ENCODE measurements at regions not wholly inside any gene's neighbourhood (a gene's known extent, or its start where the extent isn't known, plus 50 kb on each side); places are given as distances from the start of the nearest gene placed in this dataset.

- no peak overlapping the region for H3K27ac ChIP-seq (ENCODE audit: low read depth, low read length)
- H3K4me1 ChIP-seq (ENCODE audit: control insufficient read depth in 1 of 2, insufficient read depth in 2 of 2, low read length in 2 of 2) = no peaks in the 10 kb centered on the region
- H3K9ac ChIP-seq (ENCODE audit: low read depth in 1 of 2, low read length in 2 of 2) = no peak overlapping the region
- H3K27me3 ChIP-seq (ENCODE audit: control insufficient read depth in 1 of 2, insufficient read depth in 2 of 2, low read length in 2 of 2) = peaks cover 5 to 20% of the 10 kb centered on the region in 2 donors
- H3K4me3 ChIP-seq (ENCODE audit: low read depth in 1 of 2, low read length in 2 of 2) = no peak overlapping the region
- no peaks in the 10 kb centered on the region for H3K9me3 ChIP-seq (ENCODE audit: control insufficient read depth in 1 of 2, low read length in 2 of 2)
- no peaks in the 10 kb centered on the region for H3K36me3 ChIP-seq (ENCODE audit: control insufficient read depth in 1 of 2, insufficient read depth in 2 of 2, low read length in 2 of 2)
Observed at GRCh38 chr10:133035952-133036351, 51.8 kb upstream of the ADGRA1 start.

GRCh38 chr10:133034762-133035161 is 53.0 kb upstream of the ADGRA1 start:
- H3K9ac ChIP-seq (ENCODE audit: low read depth in 1 of 2, low read length in 2 of 2) = no peak overlapping the region
- peaks cover 5 to 14% of the 10 kb centered on the region in 2 donors for H3K27me3 ChIP-seq (ENCODE audit: control insufficient read depth in 1 of 2, insufficient read depth in 2 of 2, low read length in 2 of 2)
- H3K36me3 ChIP-seq (ENCODE audit: control insufficient read depth in 1 of 2, insufficient read depth in 2 of 2, low read length in 2 of 2) = no peaks in the 10 kb centered on the region
- no peak overlapping the region for H3K27ac ChIP-seq (ENCODE audit: low read depth, low read length)
- H3K4me3 ChIP-seq (ENCODE audit: low read depth in 1 of 2, low read length in 2 of 2) = no peak overlapping the region
- H3K9me3 ChIP-seq (ENCODE audit: control insufficient read depth in 1 of 2, low read length in 2 of 2) = no peaks in the 10 kb centered on the region
- no peaks in the 10 kb centered on the region for H3K4me1 ChIP-seq (ENCODE audit: control insufficient read depth in 1 of 2, insufficient read depth in 2 of 2, low read length in 2 of 2)

GRCh38 chr10:133034092-133034491 is 53.6 kb upstream of the ADGRA1 start:
- Histone ChIP-seq H3K4me1 (ENCODE audit: control insufficient read depth in 1 of 2, insufficient read depth in 2 of 2, low read length in 2 of 2) (no peaks in the 10 kb centered on the region), H3K36me3 (ENCODE audit: control insufficient read depth in 1 of 2, insufficient read depth in 2 of 2, low read length in 2 of 2) (no peaks in the 10 kb centered on the region), H3K9ac (ENCODE audit: low read depth in 1 of 2, low read length in 2 of 2) (no peak overlapping the region), H3K27ac (ENCODE audit: low read depth, low read length) (no peak overlapping the region), H3K9me3 (ENCODE audit: control insufficient read depth in 1 of 2, low read length in 2 of 2) (no peaks in the 10 kb centered on the region), H3K27me3 (ENCODE audit: control insufficient read depth in 1 of 2, insufficient read depth in 2 of 2, low read length in 2 of 2) (peaks cover 5 to 8% of the 10 kb centered on the region in 2 donors), H3K4me3 (ENCODE audit: low read depth in 1 of 2, low read length in 2 of 2) (no peak overlapping the region)

- Histone ChIP-seq H3K36me3 (ENCODE audit: control insufficient read depth in 1 of 2, insufficient read depth in 2 of 2, low read length in 2 of 2) (no peaks in the 10 kb centered on the region), H3K4me3 (ENCODE audit: low read depth in 1 of 2, low read length in 2 of 2) (no peak overlapping the region), H3K9ac (ENCODE audit: low read depth in 1 of 2, low read length in 2 of 2) (no peak overlapping the region), H3K27ac (ENCODE audit: low read depth, low read length) (no peak overlapping the region), H3K27me3 (ENCODE audit: control insufficient read depth in 1 of 2, insufficient read depth in 2 of 2, low read length in 2 of 2) (peaks cover 5 to 6% of the 10 kb centered on the region in 2 donors), H3K4me1 (ENCODE audit: control insufficient read depth in 1 of 2, insufficient read depth in 2 of 2, low read length in 2 of 2) (no peaks in the 10 kb centered on the region), H3K9me3 (ENCODE audit: control insufficient read depth in 1 of 2, low read length in 2 of 2) (no peaks in the 10 kb centered on the region)
Observed at GRCh38 chr10:133033742-133034048, 54.0 kb upstream of the ADGRA1 start.

GRCh38 chr10:133032976-133033741 is 54.6 kb upstream of the ADGRA1 start:
- Histone ChIP-seq H3K9me3 (ENCODE audit: control insufficient read depth in 1 of 2, low read length in 2 of 2) (no peaks in the 10 kb centered on the region), H3K27me3 (ENCODE audit: control insufficient read depth in 1 of 2, insufficient read depth in 2 of 2, low read length in 2 of 2) (peaks cover 3 to 5% of the 10 kb centered on the region in 2 donors), H3K27ac (ENCODE audit: low read depth, low read length) (no peak overlapping the region), H3K4me1 (ENCODE audit: control insufficient read depth in 1 of 2, insufficient read depth in 2 of 2, low read length in 2 of 2) (no peaks in the 10 kb centered on the region), H3K36me3 (ENCODE audit: control insufficient read depth in 1 of 2, insufficient read depth in 2 of 2, low read length in 2 of 2) (no peaks in the 10 kb centered on the region), H3K9ac (ENCODE audit: low read depth in 1 of 2, low read length in 2 of 2) (no peak overlapping the region), H3K4me3 (ENCODE audit: low read depth in 1 of 2, low read length in 2 of 2) (no peak overlapping the region)

- H3K4me1 ChIP-seq (ENCODE audit: control insufficient read depth in 1 of 2, insufficient read depth in 2 of 2, low read length in 2 of 2) = no peaks in the 10 kb centered on the region
Observed at GRCh38 chr10:133032231-133032630, 55.5 kb upstream of the ADGRA1 start.

GRCh38 chr10:133031541-133032125 is 56.1 kb upstream of the ADGRA1 start:
- H3K27me3 ChIP-seq (ENCODE audit: control insufficient read depth in 1 of 2, insufficient read depth in 2 of 2, low read length in 2 of 2) = peaks cover 0 to 5% of the 10 kb centered on the region in 2 donors
- no peaks in the 10 kb centered on the region for H3K4me1 ChIP-seq (ENCODE audit: control insufficient read depth in 1 of 2, insufficient read depth in 2 of 2, low read length in 2 of 2)
- H3K36me3 ChIP-seq (ENCODE audit: control insufficient read depth in 1 of 2, insufficient read depth in 2 of 2, low read length in 2 of 2) = no peaks in the 10 kb centered on the region
- no peak overlapping the region for H3K4me3 ChIP-seq (ENCODE audit: low read depth in 1 of 2, low read length in 2 of 2)
- no peak overlapping the region for H3K9ac ChIP-seq (ENCODE audit: low read depth in 1 of 2, low read length in 2 of 2)
- no peaks in the 10 kb centered on the region for H3K9me3 ChIP-seq (ENCODE audit: control insufficient read depth in 1 of 2, low read length in 2 of 2)
- H3K27ac ChIP-seq (ENCODE audit: low read depth, low read length) = no peak overlapping the region

More at GRCh38 chr10:133032231-133032630, 55.5 kb upstream of the ADGRA1 start:
- H3K9me3 ChIP-seq (ENCODE audit: control insufficient read depth in 1 of 2, low read length in 2 of 2) = no peaks in the 10 kb centered on the region
- peaks cover 0 to 5% of the 10 kb centered on the region in 2 donors for H3K27me3 ChIP-seq (ENCODE audit: control insufficient read depth in 1 of 2, insufficient read depth in 2 of 2, low read length in 2 of 2)
- H3K4me3 ChIP-seq (ENCODE audit: low read depth in 1 of 2, low read length in 2 of 2) = no peak overlapping the region
- H3K9ac ChIP-seq (ENCODE audit: low read depth in 1 of 2, low read length in 2 of 2) = no peak overlapping the region
- no peaks in the 10 kb centered on the region for H3K36me3 ChIP-seq (ENCODE audit: control insufficient read depth in 1 of 2, insufficient read depth in 2 of 2, low read length in 2 of 2)
- no peak overlapping the region for H3K27ac ChIP-seq (ENCODE audit: low read depth, low read length)

- Histone ChIP-seq H3K4me3 (ENCODE audit: low read depth in 1 of 2, low read length in 2 of 2) (no peak overlapping the region), H3K9me3 (ENCODE audit: control insufficient read depth in 1 of 2, low read length in 2 of 2) (no peaks in the 10 kb centered on the region), H3K4me1 (ENCODE audit: control insufficient read depth in 1 of 2, insufficient read depth in 2 of 2, low read length in 2 of 2) (no peaks in the 10 kb centered on the region), H3K27me3 (ENCODE audit: control insufficient read depth in 1 of 2, insufficient read depth in 2 of 2, low read length in 2 of 2) (peaks cover 0 to 2% of the 10 kb centered on the region in 2 donors), H3K27ac (ENCODE audit: low read depth, low read length) (no peak overlapping the region), H3K36me3 (ENCODE audit: control insufficient read depth in 1 of 2, insufficient read depth in 2 of 2, low read length in 2 of 2) (no peaks in the 10 kb centered on the region), H3K9ac (ENCODE audit: low read depth in 1 of 2, low read length in 2 of 2) (no peak overlapping the region)
Observed at GRCh38 chr10:133030781-133031180, 56.9 kb upstream of the ADGRA1 start.

- no peaks in the 10 kb centered on the region for H3K9me3 ChIP-seq (ENCODE audit: control insufficient read depth in 1 of 2, low read length in 2 of 2)
- H3K4me1 ChIP-seq (ENCODE audit: control insufficient read depth in 1 of 2, insufficient read depth in 2 of 2, low read length in 2 of 2) = no peaks in the 10 kb centered on the region
- no peaks in the 10 kb centered on the region for H3K36me3 ChIP-seq (ENCODE audit: control insufficient read depth in 1 of 2, insufficient read depth in 2 of 2, low read length in 2 of 2)
- no peak overlapping the region for H3K27ac ChIP-seq (ENCODE audit: low read depth, low read length)
- no peak overlapping the region for H3K9ac ChIP-seq (ENCODE audit: low read depth in 1 of 2, low read length in 2 of 2)
- no peak overlapping the region for H3K4me3 ChIP-seq (ENCODE audit: low read depth in 1 of 2, low read length in 2 of 2)
- no peaks in the 10 kb centered on the region for H3K27me3 ChIP-seq (ENCODE audit: control insufficient read depth in 1 of 2, insufficient read depth in 2 of 2, low read length in 2 of 2)
Observed at GRCh38 chr10:133030126-133030525, 57.6 kb upstream of the ADGRA1 start.

- H3K27me3 ChIP-seq (ENCODE audit: control insufficient read depth in 1 of 2, insufficient read depth in 2 of 2, low read length in 2 of 2) = no peaks in the 10 kb centered on the region
- no peaks in the 10 kb centered on the region for H3K36me3 ChIP-seq (ENCODE audit: control insufficient read depth in 1 of 2, insufficient read depth in 2 of 2, low read length in 2 of 2)
- H3K9ac ChIP-seq (ENCODE audit: low read depth in 1 of 2, low read length in 2 of 2) = no peak overlapping the region
- no peak overlapping the region for H3K27ac ChIP-seq (ENCODE audit: low read depth, low read length)
- no peaks in the 10 kb centered on the region for H3K9me3 ChIP-seq (ENCODE audit: control insufficient read depth in 1 of 2, low read length in 2 of 2)
- H3K4me1 ChIP-seq (ENCODE audit: control insufficient read depth in 1 of 2, insufficient read depth in 2 of 2, low read length in 2 of 2) = no peaks in the 10 kb centered on the region
- no peak overlapping the region for H3K4me3 ChIP-seq (ENCODE audit: low read depth in 1 of 2, low read length in 2 of 2)
Observed at GRCh38 chr10:133028956-133029355, 58.8 kb upstream of the ADGRA1 start.
